Left ventricle myocardium superior (tissue), 1 donor: ENCODE measurements at regions not wholly inside any gene's neighbourhood (a gene's known extent, or its start where the extent isn't known, plus 50 kb on each side); places are given as distances from the start of the nearest gene placed in this dataset.

ENCODE experiments used
- ATAC-seq: fragments of 200-7000 bp; cut with Tn5 transposase; one replicate; pipeline ENCODE4 v1.9.1; 2020; ENCODE audit warnings: mild to moderate bottlenecking, moderate library complexity
- DNase-seq: peaks from one replicate; pipeline ENCODE4 v3.0.0-alpha.2; 2020
- intact Hi-C: fragments of 100-400 bp; cut with micrococcal nuclease; formaldehyde crosslinking; loops from one replicate; pipeline ENCODE4 v1.11.0; 2022
- donor health status: DM: no; HTN: yes; CAD: no; lungs with severe emphysema.

DNA sequence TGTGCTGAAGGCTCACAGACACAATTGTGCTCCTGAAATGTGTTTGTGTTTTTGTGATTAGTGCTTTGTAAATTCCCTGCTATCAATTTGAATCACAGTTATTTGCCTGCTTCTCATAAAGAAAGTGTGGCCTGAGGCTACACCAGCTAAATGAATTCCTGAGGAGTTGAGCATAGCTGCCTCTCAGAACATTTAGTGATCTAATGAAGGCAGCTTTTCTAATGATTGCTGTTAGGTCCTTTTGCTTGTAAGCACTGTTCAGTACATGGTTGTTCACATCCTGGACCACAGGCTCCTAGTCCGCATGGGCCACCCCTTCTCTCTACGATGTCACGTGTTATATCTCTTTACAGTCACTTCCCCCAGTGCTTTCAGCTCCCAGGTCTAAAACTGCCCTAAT, 238.2 kb downstream of the B3GLCT start:
- no peak for ATAC-seq
- no peak for DNase-seq
- intact Hi-C loops = no loop called here

DNA sequence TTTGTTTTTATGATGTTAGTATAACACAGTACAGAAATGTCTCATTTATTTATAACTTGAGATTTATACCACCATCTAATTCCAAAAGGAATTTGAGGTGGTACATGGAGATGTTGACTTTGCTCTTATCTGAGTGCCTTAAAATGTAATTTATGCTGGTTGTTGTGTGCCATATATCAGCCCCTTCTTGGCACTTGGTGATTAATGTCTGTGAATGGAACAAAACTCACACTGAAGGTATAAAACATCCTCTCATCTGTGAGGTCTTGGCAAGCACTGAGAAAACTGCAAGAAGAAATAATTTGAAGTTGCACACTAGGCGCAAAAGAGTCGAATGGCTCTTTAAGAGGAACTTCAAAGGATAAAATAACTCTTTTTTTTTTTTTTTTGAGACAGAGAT, 240.4 kb downstream of the B3GLCT start:
- DNase-seq (no peak), ATAC-seq (no peak)
- intact Hi-C loops = no loop called here

DNA sequence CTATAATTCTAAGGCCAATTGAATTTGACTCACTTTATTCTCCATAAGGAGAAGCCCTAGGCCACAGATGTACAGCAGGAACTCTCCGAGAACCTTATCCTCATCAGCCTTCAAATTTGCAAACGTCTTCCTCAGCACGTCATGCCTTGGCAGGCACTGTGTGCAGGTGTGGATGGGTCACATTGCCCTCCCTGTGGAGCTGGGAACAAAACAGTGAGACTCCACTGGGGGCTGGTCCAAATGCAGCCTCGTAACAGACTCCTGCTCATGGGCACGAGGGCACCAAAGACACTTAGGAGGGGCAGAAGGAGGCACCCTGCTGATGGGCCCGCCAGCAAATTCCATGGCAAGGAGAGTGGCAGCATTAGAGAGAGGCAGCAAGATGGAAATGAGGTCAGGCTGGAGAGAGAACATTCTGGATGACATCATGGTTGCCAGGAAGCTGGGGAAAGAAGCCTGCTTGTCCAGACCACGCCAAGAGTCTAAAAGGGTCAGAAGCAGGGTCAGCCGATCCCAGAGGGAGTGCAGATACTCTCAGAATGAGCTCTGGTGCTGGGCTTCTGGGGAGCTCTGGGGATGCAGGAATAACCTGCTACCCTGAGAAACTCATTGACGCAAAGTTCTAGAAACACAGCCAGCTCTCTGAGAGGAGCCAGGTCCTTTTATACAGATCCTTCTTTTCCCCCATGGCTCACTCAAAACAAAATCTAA, 242.2 kb downstream of the B3GLCT start:
- intact Hi-C loops = no loop called here
- peak; percentile 94 for ATAC-seq
- peak; percentile 75 for DNase-seq

DNA sequence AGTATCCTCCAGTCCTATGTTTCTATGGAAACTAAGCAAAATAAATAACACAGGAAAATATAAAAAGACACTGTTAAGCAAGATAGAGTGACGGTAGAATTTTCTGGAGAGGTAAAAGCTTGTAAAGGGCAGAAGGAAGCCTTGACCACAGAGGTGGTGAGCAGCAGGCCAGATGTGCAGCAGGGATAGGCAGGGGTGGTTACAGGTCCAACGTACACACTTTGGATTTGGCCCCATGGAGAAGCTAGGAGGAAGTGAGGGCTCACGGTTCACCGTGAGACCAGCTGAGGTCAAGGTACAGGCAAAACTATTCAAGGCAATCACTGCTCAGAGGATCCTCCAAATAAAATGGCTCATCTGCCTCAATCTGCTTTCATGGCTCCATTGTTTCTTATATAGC, 242.8 kb downstream of the B3GLCT start:
- no peak for ATAC-seq
- DNase-seq = no peak
- intact Hi-C loops = no loop called here

DNA sequence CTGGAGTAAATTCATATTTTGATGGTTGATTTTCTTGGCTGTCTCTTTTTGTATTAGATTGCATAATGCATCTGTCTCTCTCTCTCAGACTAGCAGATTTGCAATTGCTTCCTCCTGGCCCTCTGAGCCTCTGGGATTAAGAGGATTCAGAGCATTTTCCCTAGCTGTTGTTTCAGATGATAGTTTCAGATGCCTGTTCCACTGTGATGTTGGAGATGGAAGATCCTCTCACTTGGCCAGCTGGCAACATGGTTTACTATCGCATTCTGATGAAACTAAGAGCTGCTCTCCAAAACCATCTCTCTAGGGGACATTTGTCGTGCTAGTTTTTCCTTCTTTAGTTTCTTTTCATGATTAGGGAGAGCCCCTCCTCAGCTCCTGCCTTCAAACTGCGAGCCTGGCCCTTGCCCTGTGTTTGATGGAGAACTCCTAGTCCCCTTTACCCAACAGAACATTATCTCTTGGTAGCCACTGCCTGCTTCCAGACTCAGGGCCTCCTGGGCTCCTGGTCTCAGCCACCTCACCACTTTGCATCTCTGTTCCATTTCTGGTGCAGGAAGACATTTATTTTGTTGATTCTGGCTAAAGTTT, 244.6 kb downstream of the B3GLCT start:
- peak; percentile 49 for DNase-seq
- intact Hi-C loops = no loop called here
- ATAC-seq = peak; percentile 76

DNA sequence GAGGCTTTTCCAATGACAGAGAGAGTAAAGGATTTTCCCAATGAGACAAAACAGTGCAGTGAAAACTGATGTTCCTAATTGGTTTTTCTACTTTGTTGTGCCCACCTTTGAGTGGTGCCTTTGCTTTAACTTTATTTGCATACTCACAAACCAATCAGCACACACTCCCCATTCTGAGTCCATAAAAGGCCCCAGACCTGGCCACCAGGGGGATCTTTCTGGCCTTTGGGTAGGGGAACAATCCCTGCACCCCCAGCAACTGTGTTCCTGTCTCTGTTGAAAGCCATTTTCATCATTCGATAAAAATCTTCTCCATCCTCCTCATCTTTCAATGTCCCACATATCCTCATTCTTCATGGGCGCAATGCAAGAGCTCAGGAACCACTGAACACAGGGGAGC, 252.8 kb downstream of the B3GLCT start:
- intact Hi-C loops = no loop called here
- ATAC-seq (no peak), DNase-seq (no peak)

DNA sequence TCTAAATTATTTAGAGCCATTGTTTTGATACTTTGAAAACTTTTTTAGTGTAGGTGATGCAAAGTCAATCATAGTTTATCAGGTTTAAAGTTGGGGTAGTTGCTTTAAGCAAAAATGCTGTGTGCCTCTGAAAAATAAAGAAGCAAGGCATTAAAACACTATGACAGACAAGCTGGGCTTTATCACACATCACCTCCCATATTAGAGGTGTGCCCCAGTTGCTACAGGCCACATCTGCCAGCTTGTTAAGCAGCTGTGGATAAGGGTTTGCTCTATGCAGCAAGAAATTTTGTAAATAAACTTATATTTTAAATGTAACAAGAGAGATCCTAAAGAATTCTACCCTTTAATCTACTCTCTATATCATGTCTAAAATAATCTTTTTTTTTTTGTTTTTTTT, 255.8 kb downstream of the B3GLCT start:
- intact Hi-C loops = no loop called here
- ATAC-seq = no peak
- no peak for DNase-seq

DNA sequence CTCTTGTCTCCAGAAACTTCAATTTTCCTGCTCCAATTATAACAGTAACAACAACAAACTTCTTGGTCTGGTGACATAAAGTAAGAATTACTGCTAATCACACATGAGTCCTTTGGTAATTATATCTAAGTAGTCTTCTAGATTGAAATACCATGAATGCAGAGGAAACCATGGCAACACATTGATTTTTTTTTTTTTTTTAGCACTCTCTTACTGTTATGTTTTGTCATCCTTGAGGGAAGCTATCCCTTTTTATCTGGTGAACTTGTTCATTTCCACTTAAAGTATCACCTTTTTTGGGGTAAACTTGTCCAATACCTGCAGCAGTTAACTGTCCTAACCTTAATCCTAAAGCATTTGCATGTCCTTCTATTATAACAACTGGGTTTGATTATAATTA, 256.3 kb downstream of the B3GLCT start:
- ATAC-seq (no peak), DNase-seq (no peak)
- intact Hi-C loops = no loop called here

DNA sequence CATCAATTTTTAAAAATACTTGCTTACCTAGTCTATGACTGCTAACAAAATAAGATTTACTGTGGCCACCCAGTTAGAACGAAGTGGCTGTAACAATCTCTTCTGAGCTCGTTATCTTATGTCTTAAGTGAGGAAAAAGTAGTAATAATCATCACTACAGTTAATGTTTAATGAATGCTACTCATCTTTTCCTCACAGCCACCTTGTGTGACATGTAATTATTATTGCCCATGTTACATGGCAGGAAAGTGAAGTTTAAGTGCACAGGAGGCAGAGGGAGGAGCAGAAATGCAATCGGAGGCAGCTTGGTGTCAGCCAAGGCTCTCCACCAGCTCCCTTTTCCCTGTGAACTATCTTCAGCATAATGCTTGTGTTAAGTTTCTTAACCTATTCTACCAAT, 260.3 kb downstream of the B3GLCT start:
- no peak for ATAC-seq
- no peak for DNase-seq
- intact Hi-C loops = no loop called here

DNA sequence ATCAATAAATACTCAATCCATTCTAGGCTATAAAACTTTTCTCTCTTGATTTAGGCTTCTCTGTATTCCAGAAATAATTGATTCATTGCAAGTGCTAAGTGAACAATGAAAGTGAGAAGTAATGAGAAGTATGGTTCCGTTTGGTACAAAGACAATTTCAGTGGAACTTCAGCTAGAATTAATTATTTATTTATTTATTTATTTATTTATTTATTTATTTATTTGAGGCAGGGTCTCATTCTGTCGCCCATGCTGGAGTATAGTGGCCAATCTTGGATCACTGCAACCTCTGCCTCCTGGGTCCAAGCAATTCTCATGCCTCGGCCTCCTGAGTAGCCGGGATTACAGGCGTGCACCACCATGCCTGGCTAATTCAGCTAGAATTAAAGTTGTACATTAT, 262.1 kb downstream of the B3GLCT start:
- no peak for ATAC-seq
- no peak for DNase-seq
- intact Hi-C loops = no loop called here

DNA sequence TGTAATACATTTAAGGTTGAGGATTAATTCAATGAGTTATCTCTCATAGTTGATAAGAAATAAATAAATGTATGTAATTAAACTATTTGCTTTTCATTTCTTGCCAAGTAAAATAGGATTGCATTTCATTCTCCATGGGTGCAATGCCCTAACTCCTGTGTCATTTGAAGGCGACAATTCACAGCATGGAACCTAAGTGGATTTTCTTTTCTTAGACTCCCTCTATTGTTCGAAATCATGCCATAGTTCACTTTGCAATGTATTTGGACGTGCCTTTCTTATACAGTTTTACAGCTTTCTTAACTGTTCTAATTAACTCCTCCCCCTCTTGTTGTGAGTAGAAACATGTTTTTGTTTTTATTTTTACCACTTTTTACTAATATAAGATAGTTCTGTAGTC, 263.0 kb downstream of the B3GLCT start:
- ATAC-seq (no peak), DNase-seq (no peak)
- intact Hi-C loops = no loop called here

DNA sequence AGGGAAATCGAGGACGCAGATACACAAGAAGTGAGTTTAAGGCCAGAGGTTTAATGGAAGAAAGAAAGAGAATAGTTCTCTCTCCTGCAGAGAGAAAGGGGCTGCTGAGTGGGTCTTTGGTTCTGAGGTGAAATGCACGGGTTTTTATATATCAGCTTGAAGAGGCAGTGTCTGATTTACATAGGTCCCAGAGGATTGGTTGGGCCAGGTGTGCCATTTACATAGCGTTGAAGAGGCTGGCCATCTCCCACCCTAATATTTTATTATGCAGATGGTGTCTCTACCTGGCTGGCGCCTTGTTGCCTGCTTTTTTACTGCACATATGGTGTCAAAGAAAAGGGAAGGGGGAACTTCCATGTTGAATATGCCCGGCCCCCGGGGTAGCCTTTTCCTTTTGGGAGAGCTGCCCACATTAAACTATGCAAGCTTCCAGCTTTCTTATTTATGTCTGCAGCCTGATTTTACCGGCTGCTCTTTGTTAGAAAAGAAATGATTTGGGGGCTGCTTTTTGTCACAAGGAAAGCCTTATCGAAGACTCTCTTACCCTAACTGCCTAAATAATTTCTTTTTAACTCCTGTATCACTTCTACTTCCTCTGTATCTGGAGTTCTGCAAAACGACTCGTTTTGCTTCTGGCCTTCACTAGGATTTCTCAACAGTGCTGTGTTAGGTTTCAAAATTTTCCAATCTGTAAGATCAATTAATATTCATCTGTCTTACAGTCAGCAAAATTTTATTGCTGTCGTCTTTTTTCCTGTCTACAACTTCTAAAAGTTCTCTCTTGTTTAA, 268.5 kb downstream of the B3GLCT start:
- ATAC-seq = no peak
- DNase-seq = no peak
- intact Hi-C loops = no loop called here

DNA sequence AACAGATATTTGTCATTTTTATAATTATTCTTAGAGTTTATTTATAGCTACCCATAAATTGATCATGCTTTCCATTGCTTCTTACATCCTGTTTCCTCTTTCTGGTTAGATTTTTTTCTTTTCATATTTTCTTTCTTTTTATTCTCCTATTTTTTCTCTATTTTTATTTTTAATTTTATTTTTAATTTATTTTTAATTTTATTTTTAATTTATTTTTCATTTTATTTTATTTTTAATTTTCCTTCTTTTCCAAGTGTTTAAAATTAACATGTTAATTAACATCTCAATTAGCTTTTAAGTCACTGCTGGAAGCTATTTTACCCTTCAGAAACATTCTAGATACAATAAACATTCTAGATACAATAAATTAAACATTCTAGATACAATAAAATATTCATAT, 269.6 kb downstream of the B3GLCT start:
- DNase-seq = no peak

DNA sequence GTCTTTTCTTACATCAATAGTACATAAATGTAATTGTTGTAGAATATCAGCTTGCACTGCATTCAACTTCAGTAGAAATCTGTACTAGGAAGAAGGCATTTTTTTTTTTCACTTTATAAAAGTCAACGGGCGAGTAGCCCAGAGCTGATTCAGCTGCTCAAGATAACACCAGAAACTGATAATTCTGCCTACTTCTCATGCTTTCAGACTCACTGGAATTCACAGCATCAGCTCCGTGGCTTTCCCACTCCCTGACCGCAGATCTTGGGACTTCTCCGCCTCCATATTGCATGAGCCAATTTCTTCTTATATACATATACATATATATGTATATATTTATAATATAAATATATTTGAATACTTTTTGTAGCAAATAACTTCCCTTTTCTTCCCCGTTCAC, 263.1 kb upstream of the RXFP2 start:
- intact Hi-C loops = no loop called here
- DNase-seq = peak; percentile 34
- ATAC-seq = peak; percentile 46

More for the DNA sequence above, 269.6 kb downstream of the B3GLCT start:
- intact Hi-C loops = no loop called here
- ATAC-seq = no peak

DNA sequence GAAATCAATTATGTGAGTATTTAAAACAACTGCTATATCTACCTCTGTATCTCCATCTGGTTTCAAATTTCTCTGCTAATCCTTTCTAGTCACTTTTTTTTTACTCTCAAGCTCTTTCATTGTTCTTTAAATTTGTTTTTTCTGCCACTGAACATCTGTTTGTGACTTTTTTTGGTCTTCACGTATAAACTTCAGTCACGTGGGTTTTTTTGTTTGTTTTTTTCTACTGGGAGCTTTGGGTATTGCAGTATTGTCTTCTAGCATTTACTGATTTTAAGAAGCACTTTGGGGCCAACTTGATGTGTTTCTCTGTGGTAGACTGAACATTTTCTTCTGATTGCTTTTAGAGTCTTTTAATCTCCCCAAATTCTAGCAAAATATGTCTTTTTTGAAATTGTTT, 262.6 kb upstream of the RXFP2 start:
- DNase-seq (no peak), ATAC-seq (no peak)
- intact Hi-C loops = no loop called here

DNA sequence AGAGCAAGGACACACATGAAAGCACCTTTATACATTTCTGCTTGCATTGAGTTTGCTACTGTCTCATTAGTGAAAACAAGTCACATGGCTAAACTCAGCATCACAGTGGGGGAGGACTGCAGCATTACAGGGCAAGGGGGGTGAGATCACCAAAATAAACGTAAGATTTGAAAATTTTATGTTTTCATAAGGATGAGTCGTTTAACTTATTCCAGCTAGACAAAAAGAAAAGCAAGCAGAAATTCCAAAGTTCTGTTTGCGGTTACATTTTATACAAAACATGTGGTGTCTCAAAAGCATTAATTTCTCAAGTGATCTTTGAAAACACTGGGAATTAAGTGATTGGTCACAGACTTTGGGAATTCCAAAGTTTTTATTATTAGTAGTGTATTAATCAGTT, 261.4 kb upstream of the RXFP2 start:
- intact Hi-C loops = no loop called here
- ATAC-seq = no peak
- DNase-seq = no peak

DNA sequence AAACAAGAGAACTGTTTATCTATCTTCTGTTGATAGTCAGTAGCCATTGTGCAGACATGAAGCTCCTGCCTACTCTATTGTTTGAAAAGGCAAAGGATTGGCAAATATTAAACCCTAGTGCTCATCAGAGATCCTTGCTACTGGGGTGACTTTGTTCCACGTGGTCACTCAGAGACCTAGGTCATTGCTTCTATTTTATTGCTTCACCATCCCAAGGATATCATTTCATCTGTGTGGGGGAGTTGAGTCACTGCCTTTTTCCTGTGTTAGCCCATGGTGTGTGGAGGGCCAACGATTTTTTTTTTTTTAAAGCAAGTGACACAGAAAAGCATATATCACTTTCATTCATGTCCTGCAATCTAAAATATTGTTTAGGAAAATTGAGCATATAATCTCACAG, 254.1 kb upstream of the RXFP2 start:
- DNase-seq (no peak), ATAC-seq (peak; percentile 53)
- intact Hi-C loops = no loop called here

DNA sequence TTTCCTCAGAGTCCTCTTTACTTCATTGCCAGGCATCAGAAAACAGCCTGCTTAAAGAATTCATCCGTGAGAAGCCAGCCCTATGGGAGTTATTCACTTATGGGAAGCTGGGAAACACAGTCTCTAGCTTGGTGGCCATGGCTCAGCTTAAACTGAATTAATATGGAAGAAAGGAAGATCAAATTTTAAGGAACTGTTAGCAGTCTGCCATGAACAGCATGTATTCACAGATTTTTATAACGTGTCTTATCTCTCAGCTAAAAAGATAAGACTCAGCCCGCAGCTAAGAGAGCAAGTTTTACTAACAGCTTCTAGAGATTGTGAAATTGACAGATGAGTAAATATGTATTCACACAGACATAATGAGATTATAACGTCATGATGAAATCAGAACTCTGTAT, 253.7 kb upstream of the RXFP2 start:
- DNase-seq (no peak), ATAC-seq (peak; percentile 31)
- intact Hi-C loops = no loop called here

DNA sequence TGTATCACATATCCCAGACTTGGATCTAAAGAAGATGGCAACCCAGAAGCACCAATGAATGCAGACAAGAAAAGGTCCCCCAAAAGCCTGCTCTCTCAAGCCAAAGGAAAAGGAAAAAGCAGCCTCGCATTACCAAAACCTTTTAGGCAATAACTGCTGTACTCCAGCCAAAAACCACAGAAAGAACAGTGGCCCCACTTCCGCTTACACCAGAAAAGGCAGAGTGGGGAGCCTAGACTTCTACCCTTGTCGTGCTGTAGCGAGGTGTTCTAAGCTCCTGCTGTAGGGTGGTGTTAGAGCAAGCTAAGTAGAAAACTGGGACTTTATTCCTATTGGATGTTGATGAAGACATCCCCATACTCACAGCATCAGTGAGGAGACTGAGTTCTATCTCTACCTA, 244.0 kb upstream of the RXFP2 start:
- no peak for ATAC-seq
- DNase-seq = no peak
- intact Hi-C loops = no loop called here

DNA sequence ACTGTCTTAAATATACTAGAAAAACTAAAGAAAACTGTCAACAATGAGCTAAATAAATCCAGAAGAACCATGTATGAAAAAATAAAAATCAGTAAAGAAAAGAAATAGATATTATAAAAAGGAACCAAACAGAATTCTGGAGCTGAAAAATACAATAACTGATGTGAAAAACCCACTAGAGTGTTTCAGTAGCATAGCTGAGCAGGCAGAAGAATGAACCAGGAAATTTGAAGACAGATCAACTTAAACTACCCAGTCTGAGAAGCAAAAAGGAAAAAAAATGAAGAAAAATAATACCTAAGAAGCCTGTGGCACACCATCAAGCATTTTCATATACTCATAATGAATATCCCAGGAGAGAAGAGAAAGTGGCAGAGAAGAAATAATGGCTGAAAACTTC, 240.1 kb upstream of the RXFP2 start:
- no peak for ATAC-seq
- intact Hi-C loops = no loop called here

DNA sequence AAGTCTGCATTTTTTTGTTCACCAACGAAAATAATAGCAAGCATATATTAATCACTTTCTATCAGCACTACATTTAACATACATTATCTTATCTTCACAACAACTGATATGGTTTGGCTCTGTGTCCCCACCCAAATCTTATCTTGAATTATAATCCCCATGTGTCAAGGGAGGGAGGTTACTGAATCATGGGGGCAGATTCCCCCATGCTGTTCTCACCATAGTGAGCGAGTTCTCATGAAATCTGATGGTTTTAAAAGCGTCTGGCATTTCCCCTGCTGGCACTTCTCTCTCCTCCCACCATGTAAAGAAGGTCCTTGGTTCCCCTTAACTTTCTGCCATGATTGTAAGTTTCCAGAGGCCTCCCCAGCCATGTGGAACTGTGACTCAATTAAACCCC, 235.7 kb upstream of the RXFP2 start:
- intact Hi-C loops = no loop called here

More for the DNA sequence above, 240.1 kb upstream of the RXFP2 start:
- DNase-seq = no peak

More for the DNA sequence above, 235.7 kb upstream of the RXFP2 start:
- ATAC-seq = no peak
- no peak for DNase-seq
